GM19438 (cell line): ENCODE measurements at regions not wholly inside any gene's neighbourhood (a gene's known extent, or its start where the extent isn't known, plus 50 kb on each side); places are given as distances from the start of the nearest gene placed in this dataset.

Experiments
- ATAC-seq: cut with Tn5 transposase; IDR thresholded peaks from one replicate; pipeline ENCODE4 v1.9.1; 2021; ENCODE audit warnings: low read depth; ENCODE audit not compliant: unreplicated experiment

GRCh38 chr15:93506646-93507045 lies 417.6 kb upstream of the RGMA start:
- no peak for ATAC-seq

- ATAC-seq, result no peak
Observed at GRCh38 chr15:93505506-93505905, 416.5 kb upstream of the RGMA start.

- no peak for ATAC-seq
Observed at GRCh38 chr15:93501946-93502345, 412.9 kb upstream of the RGMA start.

- no peak for ATAC-seq
Observed at GRCh38 chr15:93500155-93500554, 411.1 kb upstream of the RGMA start.

GRCh38 chr15:93497291-93497690 lies 408.3 kb upstream of the RGMA start:
- ATAC-seq, result no peak

GRCh38 chr15:93496888-93497287 lies 407.9 kb upstream of the RGMA start:
- no peak for ATAC-seq

- no peak for ATAC-seq
Observed at GRCh38 chr15:93495799-93496637, 407.0 kb upstream of the RGMA start.

- no peak for ATAC-seq
Observed at GRCh38 chr15:93493172-93493571, 404.2 kb upstream of the RGMA start.

GRCh38 chr15:93491291-93491690 lies 402.3 kb upstream of the RGMA start:
- no peak for ATAC-seq

GRCh38 chr15:93488296-93488713 lies 399.3 kb upstream of the RGMA start:
- no peak for ATAC-seq

- ATAC-seq, result no peak
Observed at GRCh38 chr15:93486407-93487117, 397.6 kb upstream of the RGMA start.

GRCh38 chr15:93485438-93486327 lies 396.7 kb upstream of the RGMA start:
- no peak for ATAC-seq

GRCh38 chr15:93483923-93484322 lies 394.9 kb upstream of the RGMA start:
- ATAC-seq, result no peak

GRCh38 chr15:93482731-93483130 lies 393.7 kb upstream of the RGMA start:
- ATAC-seq, result no peak

- ATAC-seq, result no peak
Observed at GRCh38 chr15:93479715-93480114, 390.7 kb upstream of the RGMA start.

- ATAC-seq, result no peak
Observed at GRCh38 chr15:93478947-93479346, 389.9 kb upstream of the RGMA start.

- ATAC-seq, result no peak
Observed at GRCh38 chr15:93477721-93478120, 388.7 kb upstream of the RGMA start.

- no peak for ATAC-seq
Observed at GRCh38 chr15:93477188-93477587, 388.2 kb upstream of the RGMA start.

GRCh38 chr15:93476491-93477177 lies 387.6 kb upstream of the RGMA start:
- ATAC-seq, result no peak

- no peak for ATAC-seq
Observed at GRCh38 chr15:93474728-93475127, 385.7 kb upstream of the RGMA start.
